GM19328 (cell line): ENCODE measurements at regions not wholly inside any gene's neighbourhood (a gene's known extent, or its start where the extent isn't known, plus 50 kb on each side); places are given as distances from the start of the nearest gene placed in this dataset.
"Not testable (repeated sequence)": the region's sequence is repeated elsewhere in the genome, so short reads cannot be mapped to it uniquely, and the experiment has no call there.

Experiments
- ATAC-seq: cut with Tn5 transposase; IDR thresholded peaks from one replicate; pipeline ENCODE4 v1.9.1; 2021; ENCODE audit warnings: mild to moderate bottlenecking, moderate library complexity; ENCODE audit not compliant: unreplicated experiment

GRCh38 chr6:28789553-28790083, 134.2 kb downstream of the TRIM27 start:
- ATAC-seq = no peak

- ATAC-seq = no peak
These were observed 132.8 kb downstream of the TRIM27 start for GRCh38 chr6:28791002-28791383.

- ATAC-seq = no peak
These were observed 129.4 kb downstream of the TRIM27 start for GRCh38 chr6:28794175-28795002.

GRCh38 chr6:28800647-28801046, 123.1 kb downstream of the TRIM27 start:
- not testable (repeated sequence) for ATAC-seq

- ATAC-seq = no peak
These were observed 121.1 kb downstream of the TRIM27 start for GRCh38 chr6:28802417-28803336.

- ATAC-seq = no peak
These were observed 120.5 kb downstream of the TRIM27 start for GRCh38 chr6:28803337-28803709.

- ATAC-seq = no peak
These were observed 116.0 kb downstream of the TRIM27 start for GRCh38 chr6:28807682-28808280.

GRCh38 chr6:28808383-28808782, 115.4 kb downstream of the TRIM27 start:
- ATAC-seq = no peak

GRCh38 chr6:28809947-28810658, 113.7 kb downstream of the TRIM27 start:
- no peak for ATAC-seq

GRCh38 chr6:28810659-28811053, 113.1 kb downstream of the TRIM27 start:
- ATAC-seq = no peak

GRCh38 chr6:28811873-28812272, 111.9 kb downstream of the TRIM27 start:
- no peak for ATAC-seq

- ATAC-seq = no peak
These were observed 110.8 kb downstream of the TRIM27 start for GRCh38 chr6:28812778-28813569.

- ATAC-seq = no peak
These were observed 109.5 kb downstream of the TRIM27 start for GRCh38 chr6:28814032-28814976.

- no peak for ATAC-seq
These were observed 107.4 kb downstream of the TRIM27 start for GRCh38 chr6:28816339-28816908.

- ATAC-seq = no peak
These were observed 106.6 kb downstream of the TRIM27 start for GRCh38 chr6:28816909-28817807.

- ATAC-seq = no peak
These were observed 106.0 kb downstream of the TRIM27 start for GRCh38 chr6:28817808-28818145.
